GM23248 (cell line): ENCODE measurements at regions not wholly inside any gene's neighbourhood (a gene's known extent, or its start where the extent isn't known, plus 50 kb on each side); places are given as distances from the start of the nearest gene placed in this dataset.
A peak's percentile ranks its signal among the peaks of the same experiment; 100 is the strongest.

Source experiments
- DNase-seq: peaks from one replicate; pipeline ENCODE4 v3.0.0-alpha.2; 2015
- H2AFZ ChIP-seq: fragments of 200-600 bp; sonication (generic); 2 replicates; pipeline ENCODE4 v1.6.1; 2016; ENCODE audit warnings: antibody characterized with exemption
- H3F3A ChIP-seq: fragments of 200-600 bp; sonication (generic); 2 replicates; pipeline ENCODE4 v1.6.1; 2016; ENCODE audit warnings: mild to moderate bottlenecking, antibody characterized with exemption, mixed run types; ENCODE audit not compliant: insufficient read depth
- H3K27ac ChIP-seq: fragments of 200-600 bp; sonication (generic); 2 replicates; pipeline ENCODE4 v1.5.1; 2016; ENCODE audit warnings: mild to moderate bottlenecking
- H3K27me3 ChIP-seq: fragments of 200-600 bp; sonication (generic); replicated peaks from 2 replicates; pipeline ENCODE4 v1.6.1; 2016; ENCODE audit warnings: mild to moderate bottlenecking; ENCODE audit not compliant: insufficient read depth
- H3K36me3 ChIP-seq: fragments of 200-600 bp; sonication (generic); 2 replicates; pipeline ENCODE4 v1.6.1; 2016; ENCODE audit warnings: low read depth, mild to moderate bottlenecking
- H3K4me1 ChIP-seq: fragments of 200-600 bp; sonication (generic); 2 replicates; pipeline ENCODE4 v1.6.1; 2016; ENCODE audit warnings: mild to moderate bottlenecking; ENCODE audit not compliant: insufficient read depth
- H3K4me2 ChIP-seq: fragments of 200-600 bp; sonication (generic); one replicate; pipeline ENCODE4 v1.6.1; 2016; ENCODE audit warnings: mild to moderate bottlenecking; ENCODE audit not compliant: unreplicated experiment
- H3K4me3 ChIP-seq: fragments of 200-600 bp; sonication (generic); 2 replicates; pipeline ENCODE4 v1.5.1; 2016; ENCODE audit warnings: mild to moderate bottlenecking
- H3K79me2 ChIP-seq: fragments of 200-600 bp; sonication (generic); 2 replicates; pipeline ENCODE4 v1.6.1; 2016; ENCODE audit warnings: mild to moderate bottlenecking; ENCODE audit not compliant: insufficient read depth
- H3K9ac ChIP-seq: fragments of 200-600 bp; sonication (generic); 2 replicates; pipeline ENCODE4 v1.6.1; 2016; ENCODE audit warnings: mild to moderate bottlenecking
- H3K9me2 ChIP-seq: fragments of 200-600 bp; sonication (generic); 2 replicates; pipeline ENCODE4 v1.6.1; 2016; ENCODE audit warnings: mixed run types, mild to moderate bottlenecking, moderate library complexity; ENCODE audit not compliant: insufficient read depth
- H3K9me3 ChIP-seq: fragments of 200-600 bp; sonication (generic); one replicate; pipeline ENCODE4 v1.6.1; 2017; ENCODE audit warnings: low read depth
- H4K20me1 ChIP-seq: fragments of 200-600 bp; sonication (generic); 2 replicates; pipeline ENCODE4 v1.6.0; 2016; ENCODE audit not compliant: insufficient read depth
- EZH2 ChIP-seq: fragments of 200-600 bp; sonication (generic); IDR thresholded peaks from 2 replicates; pipeline ENCODE4 v1.6.1; 2018; ENCODE audit warnings: antibody characterized with exemption, mild to moderate bottlenecking; ENCODE audit not compliant: insufficient read depth, poor library complexity, severe bottlenecking
- EZH2phosphoT487 ChIP-seq: fragments of 200-600 bp; sonication (generic); IDR thresholded peaks from 2 replicates; pipeline ENCODE4 v1.6.1; 2018; ENCODE audit warnings: antibody characterized with exemption, moderate library complexity, mild to moderate bottlenecking, low read depth; ENCODE audit not compliant: insufficient read depth
- WGBS, 2 experiments: methylation state at CpG; one replicate each; pipeline ENCODE4 v1.1.6; 2015 to 2017; ENCODE audit warnings: low lambda C conversion rate in 2 of 2, low coverage in 1 of 2; ENCODE audit errors: missing lambda C conversion rate in 2 of 2; 5-methylcytosine and 5-hydroxymethylcytosine counted together
- in situ Hi-C: fragments of 300-500 bp; cut with MboI; formaldehyde crosslinking; loops from 2 replicates; pipeline ENCODE4 v1.15.0; 2020

DNA sequence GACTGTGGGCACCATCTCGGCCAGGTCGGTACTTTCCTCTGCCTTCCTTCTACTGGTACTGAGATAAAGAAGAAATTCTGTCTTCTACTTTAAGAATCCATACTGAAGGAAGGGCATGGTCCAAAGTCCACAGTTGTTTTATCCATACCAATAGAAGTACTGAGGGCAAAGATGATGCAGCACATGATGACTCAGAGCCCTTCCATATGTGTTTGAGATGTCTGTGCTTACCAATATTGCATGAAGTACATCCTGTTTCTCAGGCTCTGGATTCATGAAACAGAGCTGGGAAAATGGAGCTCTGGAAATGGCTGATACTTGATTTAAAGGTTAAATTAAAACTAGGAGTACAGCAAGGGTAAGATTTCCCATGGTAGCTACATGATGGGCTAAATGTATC lies 799.9 kb downstream of the NLGN4Y start:
- peak; percentile 9 for DNase-seq
- no peaks in the 10 kb centered on the region for H3K36me3 ChIP-seq
- H3K9me3 ChIP-seq, result no peaks in the 10 kb centered on the region
- TF ChIP-seq EZH2, result no peak
- TF ChIP-seq EZH2phosphoT487, result no peak
- H2AFZ ChIP-seq, result no peak overlapping the region
- H3K4me2 ChIP-seq, result no peak overlapping the region
- no peak overlapping the region for H3K9ac ChIP-seq
- in situ Hi-C loops, result no loop called here
- whole genome bisulfite sequencing, 2 experiments, result 72 to 80% methylated on average over 2 of the region's 2 CpGs
- no peak overlapping the region for H3K4me3 ChIP-seq
- H4K20me1 ChIP-seq, result no peaks in the 10 kb centered on the region
- H3K9me2 ChIP-seq, result no peaks in the 10 kb centered on the region
- no peaks in the 10 kb centered on the region for H3K27me3 ChIP-seq
- no peaks in the 10 kb centered on the region for H3F3A ChIP-seq
- H3K4me1 ChIP-seq, result no peaks in the 10 kb centered on the region
- H3K27ac ChIP-seq, result no peak overlapping the region
- no peaks in the 10 kb centered on the region for H3K79me2 ChIP-seq

DNA sequence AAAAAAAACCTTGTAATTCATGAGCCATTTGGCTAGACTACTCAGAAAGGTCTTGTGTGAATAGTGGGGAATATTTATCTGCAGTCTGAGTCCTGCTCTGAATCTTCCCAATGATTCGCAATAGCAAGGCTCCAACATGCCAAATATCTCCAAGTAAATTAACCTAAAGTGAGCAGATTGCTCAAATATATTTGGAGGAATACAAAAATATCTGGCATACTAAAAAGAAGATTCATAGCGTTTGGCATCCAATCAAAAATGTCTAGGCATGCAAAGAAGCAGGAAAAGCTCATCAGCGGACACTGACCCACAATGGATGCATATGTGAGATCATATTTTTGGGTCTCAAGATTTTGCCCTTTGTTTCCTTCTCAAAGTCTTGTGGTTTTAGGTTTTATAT lies 800.9 kb downstream of the NLGN4Y start:
- H3K9me2 ChIP-seq, result no peaks in the 10 kb centered on the region
- no peaks in the 10 kb centered on the region for H4K20me1 ChIP-seq
- peak; percentile 7 for DNase-seq
- no peaks in the 10 kb centered on the region for H3K9me3 ChIP-seq
- no peaks in the 10 kb centered on the region for H3F3A ChIP-seq
- TF ChIP-seq EZH2, result no peak
- no peak for TF ChIP-seq EZH2phosphoT487
- H3K36me3 ChIP-seq, result no peaks in the 10 kb centered on the region
- H3K9ac ChIP-seq, result no peak overlapping the region
- H3K4me1 ChIP-seq, result no peaks in the 10 kb centered on the region
- in situ Hi-C loops, result no loop called here
- no peak overlapping the region for H3K4me3 ChIP-seq
- no peak overlapping the region for H3K27ac ChIP-seq
- H3K79me2 ChIP-seq, result no peaks in the 10 kb centered on the region
- H3K4me2 ChIP-seq, result no peak overlapping the region
- H3K27me3 ChIP-seq, result no peaks in the 10 kb centered on the region
- WGBS, 2 experiments, result 7 to 11% methylated on average over 3 of the region's 3 CpGs
- no peak overlapping the region for H2AFZ ChIP-seq

- Histone ChIP-seq H3K4me3 (no peak overlapping the region), H3K27me3 (no peaks in the 10 kb centered on the region), H3F3A (no peaks in the 10 kb centered on the region), H3K9ac (no peak overlapping the region), H3K36me3 (no peaks in the 10 kb centered on the region), H3K4me2 (no peak overlapping the region), H3K79me2 (no peaks in the 10 kb centered on the region), H4K20me1 (no peaks in the 10 kb centered on the region), H3K9me3 (no peaks in the 10 kb centered on the region), H3K9me2 (no peaks in the 10 kb centered on the region), H3K27ac (no peak overlapping the region), H3K4me1 (no peaks in the 10 kb centered on the region), H2AFZ (no peak overlapping the region)
- no peak for DNase-seq
- WGBS, 2 experiments, result 47 to 53% methylated on average over 5 of the region's 5 CpGs
- in situ Hi-C loops, result no loop called here
- TF ChIP-seq EZH2phosphoT487 (no peak), EZH2 (no peak)
Observed at GRCh38 chrY:15326673-15327072, 802.3 kb downstream of the NLGN4Y start.

- Histone ChIP-seq H2AFZ (no peak overlapping the region), H4K20me1 (no peaks in the 10 kb centered on the region), H3K9me3 (no peaks in the 10 kb centered on the region), H3K4me3 (no peak overlapping the region), H3K79me2 (no peaks in the 10 kb centered on the region), H3K4me2 (no peak overlapping the region), H3K27me3 (no peaks in the 10 kb centered on the region), H3K36me3 (no peaks in the 10 kb centered on the region), H3K9me2 (no peaks in the 10 kb centered on the region), H3K9ac (no peak overlapping the region), H3K4me1 (no peaks in the 10 kb centered on the region), H3F3A (no peaks in the 10 kb centered on the region), H3K27ac (no peak overlapping the region)
- in situ Hi-C loops, result no loop called here
- TF ChIP-seq EZH2phosphoT487 (no peak), EZH2 (no peak)
- DNase-seq, result no peak
- 20 to 44% methylated on average over 3 of the region's 3 CpGs for WGBS, 2 experiments
Observed at GRCh38 chrY:15328848-15329247, 804.5 kb downstream of the NLGN4Y start.

- Histone ChIP-seq H3K9me2 (no peaks in the 10 kb centered on the region), H4K20me1 (no peaks in the 10 kb centered on the region), H2AFZ (no peak overlapping the region), H3K27me3 (no peaks in the 10 kb centered on the region), H3K9ac (no peak overlapping the region), H3K36me3 (no peaks in the 10 kb centered on the region), H3K4me3 (no peak overlapping the region), H3K4me2 (no peak overlapping the region), H3K9me3 (no peaks in the 10 kb centered on the region), H3K4me1 (no peaks in the 10 kb centered on the region), H3F3A (no peaks in the 10 kb centered on the region), H3K27ac (no peak overlapping the region), H3K79me2 (no peaks in the 10 kb centered on the region)
- in situ Hi-C loops, result no loop called here
- WGBS, 2 experiments, result 10 to 38% methylated on average over 2 to 3 of the region's 4 CpGs
- no peak for DNase-seq
- TF ChIP-seq EZH2 (no peak), EZH2phosphoT487 (no peak)
Observed at GRCh38 chrY:15343522-15343921, 819.2 kb downstream of the NLGN4Y start.
